COLO829 (cell line): ENCODE measurements at regions not wholly inside any gene's neighbourhood (a gene's known extent, or its start where the extent isn't known, plus 50 kb on each side); places are given as distances from the start of the nearest gene placed in this dataset.

ENCODE experiments used
- DNase-seq: peaks from one replicate; pipeline ENCODE4 v3.0.0; 2012; ENCODE audit warnings: low spot score

DNA sequence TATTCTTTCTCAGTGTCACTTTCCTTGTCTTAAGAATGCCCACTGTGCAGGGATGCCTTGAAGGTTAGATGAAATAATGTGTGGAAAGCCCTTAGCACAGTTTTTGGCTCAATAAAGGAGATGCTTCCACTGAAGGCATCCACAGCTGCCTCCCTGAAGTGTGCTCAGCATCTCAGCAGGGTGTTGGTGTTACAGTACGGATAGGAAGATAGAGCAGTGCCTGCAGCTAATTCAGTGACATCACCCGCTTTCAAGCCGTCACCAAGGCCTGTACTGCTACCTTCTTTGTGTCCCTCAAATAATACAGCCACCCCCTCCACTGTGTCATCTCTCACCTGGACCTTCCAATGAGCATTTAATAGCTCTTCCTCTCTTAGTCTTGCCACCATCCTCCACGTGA, 59.0 kb downstream of the NDUFS5 start:
- DNase-seq: no peak

GRCh38 chr1:39086386-39086785, 60.2 kb downstream of the NDUFS5 start:
- no peak for DNase-seq

DNA sequence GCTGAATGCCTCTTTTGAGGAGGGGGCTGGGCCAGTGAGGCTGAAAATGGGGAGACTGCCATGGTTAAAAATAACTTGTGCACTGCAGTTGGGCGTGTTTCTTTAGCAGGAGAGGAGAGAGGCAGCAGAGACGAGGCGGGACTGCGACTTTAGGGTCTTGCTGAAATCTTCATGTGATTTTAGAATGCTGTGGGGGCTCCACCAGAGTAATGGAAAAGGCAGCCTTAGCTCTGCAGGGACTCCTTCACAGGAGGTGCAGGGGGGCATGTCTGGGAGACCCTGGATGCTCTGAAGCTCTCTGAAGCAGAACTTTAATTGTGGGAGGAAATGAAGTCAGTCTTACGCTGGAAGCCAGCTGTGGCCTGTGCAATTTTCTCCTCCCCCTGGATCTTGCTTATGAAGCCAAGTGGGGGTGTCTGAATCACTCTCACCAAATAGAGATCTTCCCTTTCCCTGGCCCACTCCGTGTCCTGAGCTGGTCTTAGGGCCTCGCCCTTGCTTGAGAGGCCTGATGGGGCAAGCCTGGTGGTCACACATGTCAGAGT, 60.8 kb downstream of the NDUFS5 start:
- DNase-seq: no peak

DNA sequence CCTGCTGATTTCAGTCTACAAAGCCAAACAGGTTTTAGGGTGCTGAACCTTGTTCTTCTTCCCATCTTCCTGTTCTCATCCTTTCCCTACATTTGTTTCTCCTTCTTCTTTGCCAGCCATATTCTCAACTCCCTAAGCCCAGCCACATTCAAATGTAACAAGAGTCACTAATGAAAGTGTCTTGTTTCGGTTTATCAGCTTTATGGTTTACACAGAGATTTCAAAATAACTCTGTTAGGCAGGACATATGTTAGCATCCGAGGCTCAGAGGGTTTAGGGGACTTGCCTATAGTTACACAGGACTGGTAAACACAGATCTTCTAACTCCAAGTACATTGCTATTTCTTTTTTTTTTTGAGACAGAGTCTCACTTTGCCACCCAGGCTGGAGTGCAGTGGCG, 61.3 kb downstream of the NDUFS5 start:
- DNase-seq: no peak

DNA sequence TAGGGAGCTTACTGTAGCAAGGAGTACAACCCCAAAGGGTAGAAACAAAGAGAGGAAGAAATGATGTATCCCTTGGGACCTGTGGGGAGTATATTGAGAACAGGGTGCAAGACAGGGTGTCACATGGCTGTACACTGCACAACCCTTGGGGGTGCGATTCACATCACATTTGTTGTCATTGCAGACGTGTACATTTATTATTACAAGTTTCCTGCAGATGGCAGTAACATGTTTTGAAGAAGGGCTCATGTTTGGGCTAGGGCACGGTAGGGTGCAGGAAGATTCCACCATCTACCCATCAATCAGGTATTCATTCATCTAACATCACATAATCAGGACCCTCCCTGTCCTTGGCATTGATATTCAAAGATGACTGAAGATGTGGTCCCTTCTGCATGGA, 62.5 kb downstream of the NDUFS5 start:
- DNase-seq: no peak

DNA sequence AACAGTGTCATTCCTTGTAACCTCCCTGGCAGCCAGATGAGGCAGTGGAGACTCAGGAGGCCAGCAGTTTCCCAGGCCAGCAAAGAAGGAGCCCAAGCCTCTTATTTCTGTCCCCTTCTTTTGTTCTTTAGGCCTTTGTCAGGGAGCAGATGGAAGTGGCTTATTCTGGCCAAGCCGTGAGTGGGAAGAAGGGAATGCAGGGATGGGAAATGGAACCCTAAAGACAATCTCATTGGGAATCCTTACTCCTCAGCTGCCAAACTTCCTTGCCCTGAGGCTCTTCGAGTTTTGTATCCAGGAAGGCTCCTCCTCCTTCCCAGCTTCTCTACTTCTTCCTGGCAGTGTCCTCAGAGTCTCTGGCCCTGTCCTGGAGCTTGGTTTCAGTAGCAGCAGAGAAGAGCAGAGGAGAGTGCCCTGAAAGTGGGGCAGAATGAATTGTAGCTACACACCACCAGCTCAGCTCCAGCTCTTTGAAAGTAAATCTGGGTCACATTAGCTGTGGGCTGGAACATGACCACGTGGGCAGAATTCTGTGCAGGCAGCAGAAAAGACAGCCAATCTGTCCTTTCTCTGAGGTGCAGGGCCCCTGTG, 63.9 kb downstream of the NDUFS5 start:
- no peak for DNase-seq

DNA sequence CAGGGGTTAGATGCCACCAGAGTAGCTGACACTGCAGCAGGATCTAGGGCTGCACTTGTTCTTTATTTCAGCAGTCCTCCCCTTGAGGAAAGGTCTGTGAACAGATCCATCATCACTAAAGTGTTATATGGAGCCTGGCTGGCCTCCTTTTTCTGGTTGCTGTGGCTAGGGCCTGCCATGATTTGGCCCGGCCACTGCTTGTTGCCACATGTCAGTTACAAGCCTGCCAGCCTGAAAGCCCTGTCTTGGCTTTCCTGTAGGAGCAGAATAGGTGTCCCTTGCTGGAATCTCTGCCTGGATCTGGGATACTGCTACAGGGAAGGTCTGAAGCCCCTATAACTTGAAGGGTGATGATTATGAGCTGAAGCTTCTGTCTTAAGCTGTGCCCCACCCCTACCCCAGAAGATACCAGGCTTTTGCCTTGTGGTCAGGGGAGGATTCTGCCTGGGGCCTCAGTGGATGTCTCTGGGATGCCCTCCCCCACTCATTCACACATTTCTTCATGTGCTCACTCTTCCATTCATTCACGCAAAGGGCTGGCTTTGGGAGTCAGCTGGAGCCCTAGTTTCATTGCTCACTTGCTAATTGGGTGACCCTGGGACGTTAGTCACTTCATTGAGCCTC, 64.7 kb downstream of the NDUFS5 start:
- no peak for DNase-seq

GRCh38 chr1:39091845-39092645, 65.9 kb downstream of the NDUFS5 start:
- DNase-seq: no peak

GRCh38 chr1:39094685-39095084, 68.5 kb downstream of the NDUFS5 start:
- no peak for DNase-seq

GRCh38 chr1:39098546-39099250, 72.5 kb downstream of the NDUFS5 start:
- peak; percentile 97 for DNase-seq

DNA sequence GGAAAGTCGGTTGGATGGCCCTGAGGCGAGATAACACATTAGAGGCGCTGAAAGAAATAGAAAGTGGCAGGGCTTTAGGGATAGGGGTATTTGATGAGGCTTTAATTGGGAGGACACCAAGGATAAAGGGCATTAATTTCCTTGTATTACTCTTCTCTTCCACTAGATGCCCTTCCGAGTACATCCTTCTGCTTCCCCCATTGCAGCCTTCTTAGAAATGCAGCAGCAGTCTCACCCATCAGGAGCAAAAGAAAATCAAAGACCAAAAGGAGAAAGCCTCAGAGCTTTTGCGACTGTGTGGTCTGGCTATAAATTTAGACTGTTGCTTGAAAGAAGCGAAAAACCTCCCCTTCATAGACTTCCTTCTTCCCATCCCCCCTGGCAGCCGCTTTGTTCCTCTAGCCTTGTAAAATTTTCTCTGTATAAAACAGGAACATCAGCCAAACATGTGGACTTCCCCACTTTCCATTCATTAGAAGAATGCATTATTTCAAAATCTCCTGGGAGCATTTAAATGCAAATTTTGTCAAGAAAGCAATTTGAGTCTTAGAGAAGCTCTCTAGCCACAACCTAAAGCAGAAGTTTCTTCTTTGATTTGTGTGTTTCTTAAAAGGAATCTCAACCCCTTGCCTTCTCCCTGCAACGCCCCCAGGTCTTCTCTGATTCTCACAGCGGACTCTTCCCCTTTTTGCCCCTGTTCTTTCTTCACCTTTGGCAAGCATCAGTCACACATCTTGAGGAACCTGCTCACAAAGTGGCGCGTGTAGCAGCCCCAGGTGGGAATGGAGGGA, 76.6 kb downstream of the NDUFS5 start:
- peak; percentile 77 for DNase-seq

DNA sequence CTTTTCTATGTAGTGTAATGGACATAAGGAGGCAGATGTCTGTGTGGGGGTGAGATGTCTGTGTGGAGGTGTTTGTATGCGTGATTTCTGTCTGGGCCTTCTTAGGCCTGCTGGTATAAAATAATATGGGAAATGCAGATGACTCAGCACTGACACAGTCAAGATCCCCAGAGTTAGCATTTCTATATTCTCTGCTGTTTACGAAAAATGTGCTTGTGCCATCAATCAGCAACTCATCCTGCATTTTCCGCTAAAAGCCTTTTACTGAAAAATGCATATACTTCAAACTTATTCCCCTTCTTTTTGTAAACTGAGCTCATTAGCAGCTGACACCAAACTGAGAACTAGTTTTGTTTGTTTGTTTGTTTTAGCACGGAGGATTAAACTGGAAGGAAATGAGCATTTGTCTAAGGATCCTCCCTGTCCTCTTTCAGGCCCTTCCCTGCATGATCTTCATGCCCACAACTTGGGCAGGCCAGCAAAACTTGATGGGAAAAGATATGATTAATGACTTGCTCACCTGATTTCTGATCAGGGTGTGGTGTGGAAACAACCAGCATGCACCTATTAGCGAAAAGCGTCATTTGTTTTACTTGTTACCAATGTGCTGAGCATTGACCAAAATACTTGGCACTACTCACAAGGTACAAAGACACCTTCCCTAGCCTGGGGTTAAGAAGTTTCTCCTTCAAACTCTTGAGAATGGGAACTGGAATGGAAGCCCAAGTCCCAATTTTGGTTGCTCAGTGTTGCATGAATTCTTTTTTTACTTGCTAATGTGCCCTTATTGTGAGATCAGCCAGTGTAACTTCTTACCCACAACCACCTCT, 77.4 kb downstream of the NDUFS5 start:
- no peak for DNase-seq

- no peak for DNase-seq
These were observed 78.3 kb downstream of the NDUFS5 start for GRCh38 chr1:39104158-39105060.

GRCh38 chr1:39105061-39105840, 79.1 kb downstream of the NDUFS5 start:
- DNase-seq: no peak

GRCh38 chr1:39105841-39106765, 80.0 kb downstream of the NDUFS5 start:
- DNase-seq: no peak

DNA sequence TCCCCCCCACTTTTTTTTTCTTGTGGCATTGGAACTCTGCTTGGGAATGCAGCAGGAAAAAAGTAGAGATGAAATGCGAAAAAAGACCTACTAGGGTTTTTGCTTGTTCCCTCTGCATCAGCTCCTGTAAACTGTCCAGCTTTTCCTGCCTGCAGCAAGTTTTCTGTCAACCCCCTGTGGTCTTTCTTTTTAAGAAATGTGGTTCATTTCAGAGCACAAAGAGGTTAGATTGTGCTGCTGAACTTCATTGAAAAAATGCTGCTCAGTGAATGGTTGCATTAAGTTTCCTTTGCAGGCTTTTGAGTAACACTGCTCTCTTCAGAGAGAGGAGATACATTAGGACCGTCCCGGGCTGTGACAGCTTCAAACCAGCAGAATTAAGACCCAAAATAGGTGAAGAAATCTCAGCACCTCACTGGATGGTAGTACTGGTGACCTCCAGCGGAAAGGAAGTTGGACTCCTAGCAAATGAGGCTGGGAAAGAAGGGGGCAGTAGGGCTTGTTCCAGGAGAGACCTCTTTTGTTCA, 80.7 kb downstream of the NDUFS5 start:
- DNase-seq: no peak
